ENCODE measurements at regions not wholly inside any gene's neighbourhood (a gene's known extent, or its start where the extent isn't known, plus 50 kb on each side); places are given as distances from the start of the nearest gene placed in this dataset.

DNA sequence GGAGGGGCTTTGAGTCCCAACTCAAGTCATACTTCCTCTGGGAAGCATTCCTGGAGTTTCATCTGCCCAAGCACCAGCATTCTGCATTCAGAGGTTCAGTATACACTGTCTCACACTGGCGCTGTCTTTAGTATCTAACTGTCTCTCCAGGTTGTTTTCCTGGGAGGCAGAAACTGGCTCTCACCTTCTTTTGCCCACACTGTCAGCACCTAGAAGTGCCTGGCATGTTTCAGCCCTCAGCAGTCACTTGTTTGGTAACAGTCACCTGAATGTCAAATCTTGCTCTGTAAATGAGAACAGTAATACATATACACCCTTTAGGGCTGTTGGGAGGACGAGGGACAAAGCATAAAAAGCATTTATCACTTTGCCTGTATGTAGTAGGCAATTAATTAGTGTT is 339.6 kb downstream of the UQCRFS1 start:
- DNase-seq (ENCODE audit: low read depth), result no peak
- TF ChIP-seq, protein P1, sequence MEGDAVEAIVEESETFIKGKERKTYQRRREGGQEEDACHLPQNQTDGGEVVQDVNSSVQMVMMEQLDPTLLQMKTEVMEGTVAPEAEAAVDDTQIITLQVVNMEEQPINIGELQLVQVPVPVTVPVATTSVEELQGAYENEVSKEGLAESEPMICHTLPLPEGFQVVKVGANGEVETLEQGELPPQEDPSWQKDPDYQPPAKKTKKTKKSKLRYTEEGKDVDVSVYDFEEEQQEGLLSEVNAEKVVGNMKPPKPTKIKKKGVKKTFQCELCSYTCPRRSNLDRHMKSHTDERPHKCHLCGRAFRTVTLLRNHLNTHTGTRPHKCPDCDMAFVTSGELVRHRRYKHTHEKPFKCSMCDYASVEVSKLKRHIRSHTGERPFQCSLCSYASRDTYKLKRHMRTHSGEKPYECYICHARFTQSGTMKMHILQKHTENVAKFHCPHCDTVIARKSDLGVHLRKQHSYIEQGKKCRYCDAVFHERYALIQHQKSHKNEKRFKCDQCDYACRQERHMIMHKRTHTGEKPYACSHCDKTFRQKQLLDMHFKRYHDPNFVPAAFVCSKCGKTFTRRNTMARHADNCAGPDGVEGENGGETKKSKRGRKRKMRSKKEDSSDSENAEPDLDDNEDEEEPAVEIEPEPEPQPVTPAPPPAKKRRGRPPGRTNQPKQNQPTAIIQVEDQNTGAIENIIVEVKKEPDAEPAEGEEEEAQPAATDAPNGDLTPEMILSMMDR (IDR thresholded peaks at IDR 0.05; ENCODE audit: control insufficient read depth, insufficient read depth, low read depth, low read length, missing control alignments), result no peak

DNA sequence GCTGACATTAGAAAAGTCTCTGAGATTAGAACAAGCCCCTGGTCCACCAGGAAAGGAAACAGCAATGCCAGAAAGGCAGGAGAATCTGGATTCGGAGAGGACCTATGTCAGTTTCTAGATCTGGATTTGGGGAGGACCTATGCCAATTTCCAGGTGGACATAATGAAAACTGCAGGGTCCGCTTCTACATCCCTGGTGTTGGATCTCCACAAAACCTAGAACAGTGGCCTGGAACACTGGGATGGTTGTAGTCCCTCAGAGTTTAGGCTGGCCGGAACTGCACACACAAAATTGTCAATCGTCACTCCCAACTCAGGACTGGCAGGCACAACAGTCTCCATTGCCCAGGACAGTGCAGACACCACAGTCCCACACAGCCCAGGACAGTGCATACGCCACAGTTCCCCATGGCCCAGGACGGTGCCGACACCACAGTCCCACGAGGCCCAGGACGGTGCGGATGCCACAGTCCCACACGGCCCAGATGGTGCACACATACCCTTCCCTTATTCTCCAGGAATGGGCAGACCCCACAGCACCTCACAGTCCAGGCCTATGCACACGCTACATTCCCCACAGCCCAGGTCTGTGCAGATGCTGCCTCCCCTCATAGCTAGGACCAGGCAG is 341.7 kb downstream of the UQCRFS1 start:
- TF ChIP-seq, protein P1 (IDR thresholded peaks at IDR 0.05; ENCODE audit: control insufficient read depth, insufficient read depth, low read depth, low read length, missing control alignments), result no peak
- no peak for DNase-seq (ENCODE audit: low read depth)
- H3K4me3 ChIP-seq (ENCODE audit: control insufficient read depth, low read depth, low read length), result no peak overlapping the region

More for the DNA sequence above, 339.6 kb downstream of the UQCRFS1 start:
- no peak overlapping the region for H3K4me3 ChIP-seq (ENCODE audit: control insufficient read depth, low read depth, low read length)

DNA sequence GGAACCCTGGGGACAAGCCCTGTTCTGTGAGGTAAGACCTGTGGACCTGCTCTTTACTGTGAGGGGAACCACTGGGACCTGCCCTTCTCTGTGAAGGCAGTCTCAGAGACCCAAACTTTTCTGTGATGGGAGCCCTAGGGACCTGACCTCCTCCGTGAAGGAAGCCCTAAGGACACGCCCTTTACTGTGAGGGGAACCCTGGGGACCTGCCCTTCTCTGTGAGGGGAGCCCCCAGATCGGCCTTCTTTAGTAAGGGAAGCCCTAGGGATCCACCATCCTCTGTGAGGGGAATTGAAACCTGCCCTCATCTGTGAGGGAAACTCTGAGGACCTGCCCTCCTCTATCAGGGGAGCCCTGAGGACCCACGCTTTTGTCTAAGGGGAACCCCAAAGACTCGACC is 343.5 kb downstream of the UQCRFS1 start:
- DNase-seq (ENCODE audit: low read depth), result no peak
- TF ChIP-seq, protein P1 (IDR thresholded peaks at IDR 0.05; ENCODE audit: control insufficient read depth, insufficient read depth, low read depth, low read length, missing control alignments), result no peak
- no peak overlapping the region for H3K4me3 ChIP-seq (ENCODE audit: control insufficient read depth, low read depth, low read length)

DNA sequence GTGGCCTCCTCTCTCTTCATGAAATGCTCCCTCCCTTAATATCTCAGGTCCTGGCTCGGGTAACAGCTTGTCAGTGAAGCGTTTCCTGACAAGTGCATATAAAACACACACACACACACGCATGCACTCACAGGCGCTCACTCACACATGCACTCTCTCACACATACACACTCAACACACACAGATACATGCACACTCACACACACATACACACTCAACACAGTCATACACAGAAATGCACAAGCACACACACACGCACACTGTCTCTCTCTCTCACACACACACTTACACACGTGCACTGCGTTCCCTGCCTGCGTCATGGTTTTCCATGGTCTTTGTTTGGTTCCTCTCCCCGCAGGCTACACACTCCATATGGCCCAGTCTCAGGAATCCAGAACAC is 344.1 kb downstream of the UQCRFS1 start:
- no peak overlapping the region for H3K4me3 ChIP-seq (ENCODE audit: control insufficient read depth, low read depth, low read length)
- TF ChIP-seq, protein P1 (IDR thresholded peaks at IDR 0.05; ENCODE audit: control insufficient read depth, insufficient read depth, low read depth, low read length, missing control alignments), result no peak
- no peak for DNase-seq (ENCODE audit: low read depth)

DNA sequence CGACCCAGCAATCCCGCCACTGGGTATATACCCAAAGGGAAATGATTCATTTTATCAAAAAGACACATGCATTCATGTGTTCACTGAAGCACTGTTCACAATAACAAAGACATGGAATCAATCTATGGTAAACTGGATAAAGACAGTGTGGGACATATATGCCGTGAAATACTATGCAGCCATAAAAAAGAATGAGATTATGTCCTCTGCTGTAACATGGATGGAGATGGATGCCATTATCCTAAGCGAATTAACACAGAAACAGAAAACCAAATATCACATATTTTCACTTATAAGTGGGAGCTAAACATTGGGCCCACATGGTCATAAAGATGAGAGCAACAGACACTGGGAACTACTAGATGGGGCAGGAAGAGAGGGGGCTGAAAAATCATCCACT is 345.0 kb downstream of the UQCRFS1 start:
- TF ChIP-seq, protein P1 (IDR thresholded peaks at IDR 0.05; ENCODE audit: control insufficient read depth, insufficient read depth, low read depth, low read length, missing control alignments), result no peak
- no peak overlapping the region for H3K4me3 ChIP-seq (ENCODE audit: control insufficient read depth, low read depth, low read length)
- DNase-seq (ENCODE audit: low read depth), result no peak

DNA sequence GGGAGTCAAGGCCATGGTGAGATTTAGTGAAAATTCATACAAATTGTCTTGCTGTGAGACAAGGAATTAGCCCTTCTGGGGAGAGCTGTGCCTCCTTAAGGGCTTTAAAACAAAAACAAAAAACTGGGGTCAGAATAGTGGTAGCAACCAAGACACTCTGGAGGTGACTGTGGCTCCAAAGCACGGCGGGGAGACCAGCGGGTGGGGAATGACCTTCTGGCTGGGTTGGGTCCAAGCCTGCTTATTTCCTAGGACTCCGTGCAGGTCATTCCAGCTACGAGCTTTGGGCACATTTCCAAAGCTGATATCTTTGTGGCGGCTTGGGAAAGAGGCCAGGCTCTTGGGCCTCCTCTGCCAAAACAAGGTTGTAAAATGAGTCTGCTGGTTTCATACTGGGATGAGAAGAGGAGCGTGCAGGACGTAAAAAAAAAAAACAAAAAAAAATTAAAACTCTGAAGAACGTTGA is 348.3 kb downstream of the UQCRFS1 start:
- TF ChIP-seq, protein P1 (IDR thresholded peaks at IDR 0.05; ENCODE audit: control insufficient read depth, insufficient read depth, low read depth, low read length, missing control alignments), result no peak
- no peak overlapping the region for H3K4me3 ChIP-seq (ENCODE audit: control insufficient read depth, low read depth, low read length)
- peak; percentile 38 for DNase-seq (ENCODE audit: low read depth)
